ENCODE measurements at regions not wholly inside any gene's neighbourhood (a gene's known extent, or its start where the extent isn't known, plus 50 kb on each side); places are given as distances from the start of the nearest gene placed in this dataset.
A peak's percentile ranks its signal among the peaks of the same experiment; 100 is the strongest.

GRCh38 chr2:75321599-75321922 lies 122.2 kb upstream of the TACR1 start:
- Mint-ChIP-seq H3K27ac (no peak overlapping the region), H3K4me3 (no peak overlapping the region), H3K4me1 (peaks cover 24% of the 10 kb centered on the region), H3K27me3 (ENCODE audit: low read depth) (no peaks in the 10 kb centered on the region), H3K36me3 (no peaks in the 10 kb centered on the region), H3K9me3 (no peaks in the 10 kb centered on the region)
- no peak for TF ChIP-seq TEAD1 (CRISPR knock-in tag; IDR thresholded peaks at IDR 0.05)
- no peak for TF ChIP-seq ARID4B (CRISPR knock-in tag; IDR thresholded peaks at IDR 0.05; ENCODE audit: borderline replicate concordance)
- TF ChIP-seq GABPB1 (CRISPR knock-in tag; IDR thresholded peaks at IDR 0.05), result no peak
- no peak; the same call in 1 of the 2 replicates for TF ChIP-seq FOXK1 (CRISPR knock-in tag; IDR thresholded peaks at IDR 0.05)
- TF ChIP-seq ZNF423 (CRISPR knock-in tag; IDR thresholded peaks at IDR 0.05), result peak; percentile 46; the same call in 1 of the 2 replicates
- TF ChIP-seq ZBTB43 (CRISPR knock-in tag; IDR thresholded peaks at IDR 0.05), result no peak
- POLR2A ChIA-PET, result no interaction called here
- DNase-seq (ENCODE audit: low spot score) (no peak), ATAC-seq (peak; percentile 58)
- CTCF ChIA-PET, result no interaction called here

- DNase-seq (ENCODE audit: low spot score) (no peak), ATAC-seq (no peak)
- CTCF ChIA-PET, result no interaction called here
- no peaks in the 10 kb centered on the region for H3K36me3 Mint-ChIP-seq
- H3K4me3 Mint-ChIP-seq, result no peak overlapping the region
- POLR2A ChIA-PET, result no interaction called here
- H3K9me3 Mint-ChIP-seq, result no peaks in the 10 kb centered on the region
- H3K27ac Mint-ChIP-seq, result no peak overlapping the region
- peaks cover 23% of the 10 kb centered on the region for H3K4me1 Mint-ChIP-seq
- no peaks in the 10 kb centered on the region for H3K27me3 Mint-ChIP-seq (ENCODE audit: low read depth)
- TF ChIP-seq ZNF232 (CRISPR knock-in tag; IDR thresholded peaks at IDR 0.05), result no peak
- TF ChIP-seq ZNF263 (CRISPR knock-in tag; IDR thresholded peaks at IDR 0.05; ENCODE audit: low read depth), result no peak
- TF ChIP-seq ATF3 (CRISPR knock-in tag; conservative IDR thresholded peaks at IDR 0.05), result no peak
These were observed 121.7 kb upstream of the TACR1 start for GRCh38 chr2:75320898-75321598.

- peaks cover 15% of the 10 kb centered on the region for H3K4me1 Mint-ChIP-seq
- no peaks in the 10 kb centered on the region for H3K36me3 Mint-ChIP-seq
- no peaks in the 10 kb centered on the region for H3K9me3 Mint-ChIP-seq
- ChIA-PET CTCF (no interaction called here), POLR2A (no interaction called here)
- TF ChIP-seq MLX (CRISPR knock-in tag; IDR thresholded peaks at IDR 0.05) (no peak), ATF1 (CRISPR knock-in tag; IDR thresholded peaks at IDR 0.05) (no peak), CDX4 (CRISPR knock-in tag; IDR thresholded peaks at IDR 0.05; ENCODE audit: borderline replicate concordance) (no peak), IRF2 (CRISPR knock-in tag; IDR thresholded peaks at IDR 0.05; ENCODE audit: borderline replicate concordance, low read depth) (no peak), KAT7 (CRISPR knock-in tag; IDR thresholded peaks at IDR 0.05; ENCODE audit: borderline replicate concordance) (no peak), FOXP1 (CRISPR knock-in tag; IDR thresholded peaks at IDR 0.05; ENCODE audit: borderline replicate concordance) (no peak), ZNF512 (CRISPR knock-in tag; IDR thresholded peaks at IDR 0.05; ENCODE audit: borderline replicate concordance) (no peak), ZBTB21 (CRISPR knock-in tag; IDR thresholded peaks at IDR 0.05; ENCODE audit: borderline replicate concordance) (no peak), ETV6 (CRISPR knock-in tag; IDR thresholded peaks at IDR 0.05) (no peak), ZNF232 (CRISPR knock-in tag; IDR thresholded peaks at IDR 0.05) (no peak), FOXJ3 (CRISPR knock-in tag; IDR thresholded peaks at IDR 0.05; ENCODE audit: borderline replicate concordance) (no peak)
- DNase-seq (ENCODE audit: low spot score), result no peak
- ATAC-seq, result no peak
- H3K27me3 Mint-ChIP-seq (ENCODE audit: low read depth), result no peaks in the 10 kb centered on the region
- no peak overlapping the region for H3K27ac Mint-ChIP-seq
- H3K4me3 Mint-ChIP-seq, result no peak overlapping the region
These were observed 120.6 kb upstream of the TACR1 start for GRCh38 chr2:75319951-75320350.
